ENCODE measurements at regions not wholly inside any gene's neighbourhood (a gene's known extent, or its start where the extent isn't known, plus 50 kb on each side); places are given as distances from the start of the nearest gene placed in this dataset.

DNA sequence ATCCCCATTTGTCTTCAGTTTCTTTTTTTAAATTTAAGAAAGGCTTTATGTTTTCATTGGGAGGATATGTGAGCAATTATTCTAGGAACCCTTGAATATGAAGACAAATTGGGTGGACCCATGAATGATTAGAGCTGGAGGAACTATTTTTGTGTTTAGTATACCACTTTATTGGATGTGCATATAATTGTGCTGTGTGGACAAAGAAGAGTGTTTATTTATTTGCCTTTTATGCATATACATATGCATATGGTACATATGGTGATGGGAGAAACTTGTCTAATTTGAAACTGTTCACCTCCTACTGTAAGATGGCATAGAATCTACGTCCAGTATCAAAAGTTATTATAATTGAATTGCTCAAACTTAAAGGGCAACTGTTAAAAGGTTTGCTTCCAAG lies 94.8 kb upstream of the CENPW start:
- BruUV-seq (replicated peaks) = no TSS peak
- H3K9ac ChIP-seq (ENCODE audit: low read length) = no peak overlapping the region

DNA sequence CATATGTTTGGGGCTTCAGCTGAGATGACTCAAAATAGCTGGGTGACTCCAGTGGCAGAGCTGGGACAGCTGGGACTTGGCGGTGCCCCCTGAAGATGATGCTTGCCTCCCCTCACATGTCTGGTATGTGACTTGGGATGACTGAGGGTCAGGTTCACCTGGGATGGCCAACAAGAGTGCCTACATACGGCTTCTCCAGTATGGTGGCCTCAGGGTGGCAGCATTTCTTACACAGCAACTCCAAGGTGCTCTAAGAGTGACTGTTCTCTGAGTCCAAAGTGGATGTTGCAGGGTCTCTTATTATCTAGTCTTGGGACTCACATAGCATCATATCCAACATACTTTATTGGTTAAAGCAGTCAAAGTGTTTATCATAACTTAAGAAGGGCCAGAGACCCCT lies 87.8 kb upstream of the CENPW start:
- intact Hi-C loops (cut with micrococcal nuclease) = no loop called here
- TF ChIP-seq, protein P1, sequence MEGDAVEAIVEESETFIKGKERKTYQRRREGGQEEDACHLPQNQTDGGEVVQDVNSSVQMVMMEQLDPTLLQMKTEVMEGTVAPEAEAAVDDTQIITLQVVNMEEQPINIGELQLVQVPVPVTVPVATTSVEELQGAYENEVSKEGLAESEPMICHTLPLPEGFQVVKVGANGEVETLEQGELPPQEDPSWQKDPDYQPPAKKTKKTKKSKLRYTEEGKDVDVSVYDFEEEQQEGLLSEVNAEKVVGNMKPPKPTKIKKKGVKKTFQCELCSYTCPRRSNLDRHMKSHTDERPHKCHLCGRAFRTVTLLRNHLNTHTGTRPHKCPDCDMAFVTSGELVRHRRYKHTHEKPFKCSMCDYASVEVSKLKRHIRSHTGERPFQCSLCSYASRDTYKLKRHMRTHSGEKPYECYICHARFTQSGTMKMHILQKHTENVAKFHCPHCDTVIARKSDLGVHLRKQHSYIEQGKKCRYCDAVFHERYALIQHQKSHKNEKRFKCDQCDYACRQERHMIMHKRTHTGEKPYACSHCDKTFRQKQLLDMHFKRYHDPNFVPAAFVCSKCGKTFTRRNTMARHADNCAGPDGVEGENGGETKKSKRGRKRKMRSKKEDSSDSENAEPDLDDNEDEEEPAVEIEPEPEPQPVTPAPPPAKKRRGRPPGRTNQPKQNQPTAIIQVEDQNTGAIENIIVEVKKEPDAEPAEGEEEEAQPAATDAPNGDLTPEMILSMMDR (conservative IDR thresholded peaks at IDR 0.05; ENCODE audit: low read depth, low read length) = no peak
- TF ChIP-seq EZH2 (IDR thresholded peaks at IDR 0.05; ENCODE audit: low read length, unreplicated experiment) (no peak), EZH2phosphoT487 (IDR thresholded peaks at IDR 0.05; ENCODE audit: borderline replicate concordance, low read length) (no peak)
- H3K4me1 ChIP-seq (ENCODE audit: insufficient read depth, low read length) = no peaks in the 10 kb centered on the region
- ChIA-PET CTCF (no interaction called here), POLR2A (ENCODE audit: unreplicated experiment) (no interaction called here)
- no peak overlapping the region for H3K27ac ChIP-seq (ENCODE audit: low read length)
- ATAC-seq (no peak), DNase-seq (no peak)
- no peaks in the 10 kb centered on the region for H4K20me1 ChIP-seq (ENCODE audit: low read length)
- no peaks in the 10 kb centered on the region for H3K9me2 ChIP-seq (replicated peaks; ENCODE audit: low read length)
- H3K36me3 ChIP-seq (ENCODE audit: low read depth, low read length) = no peaks in the 10 kb centered on the region
- H2AFZ ChIP-seq (ENCODE audit: low read length) = no peak overlapping the region
- H3F3A ChIP-seq (ENCODE audit: low read length, unreplicated experiment) = no peaks in the 10 kb centered on the region
- H3K27me3 ChIP-seq (ENCODE audit: low read length) = no peaks in the 10 kb centered on the region
- no peak overlapping the region for H3K4me2 ChIP-seq (ENCODE audit: low read length)
- no peaks in the 10 kb centered on the region for H3K9me3 ChIP-seq (ENCODE audit: low read length)
- H3K4me3 ChIP-seq (ENCODE audit: low read length) = no peak overlapping the region
- no peak overlapping the region for H3K9ac ChIP-seq (ENCODE audit: low read length)
- BruUV-seq (replicated peaks) = no TSS peak
- no peaks in the 10 kb centered on the region for H3K79me2 ChIP-seq (ENCODE audit: low read length)

More for the DNA sequence above, 94.8 kb upstream of the CENPW start:
- ChIA-PET POLR2A (ENCODE audit: unreplicated experiment) (no interaction called here), CTCF (no interaction called here)
- DNase-seq (no peak), ATAC-seq (no peak)
- Histone ChIP-seq H3K79me2 (ENCODE audit: low read length) (no peaks in the 10 kb centered on the region), H3K4me3 (ENCODE audit: low read length) (no peak overlapping the region), H3K9me3 (ENCODE audit: low read length) (no peaks in the 10 kb centered on the region), H4K20me1 (ENCODE audit: low read length) (no peaks in the 10 kb centered on the region), H3K9me2 (replicated peaks; ENCODE audit: low read length) (no peaks in the 10 kb centered on the region), H3K4me1 (ENCODE audit: insufficient read depth, low read length) (no peaks in the 10 kb centered on the region), H2AFZ (ENCODE audit: low read length) (no peak overlapping the region), H3K4me2 (ENCODE audit: low read length) (no peak overlapping the region), H3F3A (ENCODE audit: low read length, unreplicated experiment) (no peaks in the 10 kb centered on the region), H3K27me3 (ENCODE audit: low read length) (no peaks in the 10 kb centered on the region), H3K27ac (ENCODE audit: low read length) (no peak overlapping the region), H3K36me3 (ENCODE audit: low read depth, low read length) (no peaks in the 10 kb centered on the region)
- TF ChIP-seq EZH2 (IDR thresholded peaks at IDR 0.05; ENCODE audit: low read length, unreplicated experiment) (no peak), EZH2phosphoT487 (IDR thresholded peaks at IDR 0.05; ENCODE audit: borderline replicate concordance, low read length) (no peak)
- TF ChIP-seq, protein P1 (conservative IDR thresholded peaks at IDR 0.05; ENCODE audit: low read depth, low read length) = no peak
- intact Hi-C loops (cut with micrococcal nuclease) = no loop called here

DNA sequence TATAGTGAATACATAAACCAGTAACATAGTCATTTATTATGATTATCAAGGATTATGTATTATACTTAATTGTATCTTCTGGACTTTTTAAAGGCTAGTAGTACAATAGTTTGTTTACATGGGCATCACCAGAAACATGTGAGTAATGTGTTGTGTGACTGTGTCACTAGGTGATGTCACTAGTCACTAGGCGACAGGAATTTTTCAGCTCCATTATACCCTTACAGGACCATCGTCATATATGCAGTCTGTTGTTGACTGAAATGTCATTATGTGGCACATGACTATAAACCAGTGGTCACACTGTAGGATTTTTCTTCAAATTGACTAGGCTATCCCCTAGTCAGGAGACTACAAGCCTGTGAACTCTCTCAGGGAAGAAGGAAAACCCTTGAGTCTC lies 86.5 kb upstream of the CENPW start:
- H3K27ac ChIP-seq (ENCODE audit: low read length) = no peak overlapping the region
- ATAC-seq (no peak), DNase-seq (no peak)
- no peak overlapping the region for H3K4me2 ChIP-seq (ENCODE audit: low read length)
- no peaks in the 10 kb centered on the region for H3K9me3 ChIP-seq (ENCODE audit: low read length)
- no peaks in the 10 kb centered on the region for H3K9me2 ChIP-seq (replicated peaks; ENCODE audit: low read length)
- BruUV-seq (replicated peaks) = no TSS peak
- H3K4me1 ChIP-seq (ENCODE audit: insufficient read depth, low read length) = no peaks in the 10 kb centered on the region
- POLR2A ChIA-PET (ENCODE audit: unreplicated experiment) = no interaction called here
- H3K36me3 ChIP-seq (ENCODE audit: low read depth, low read length) = no peaks in the 10 kb centered on the region
- H3K27me3 ChIP-seq (ENCODE audit: low read length) = no peaks in the 10 kb centered on the region
- H3K4me3 ChIP-seq (ENCODE audit: low read length) = no peak overlapping the region
- H3F3A ChIP-seq (ENCODE audit: low read length, unreplicated experiment) = no peaks in the 10 kb centered on the region
- H4K20me1 ChIP-seq (ENCODE audit: low read length) = no peaks in the 10 kb centered on the region
- H3K9ac ChIP-seq (ENCODE audit: low read length) = no peak overlapping the region
- TF ChIP-seq EZH2phosphoT487 (IDR thresholded peaks at IDR 0.05; ENCODE audit: borderline replicate concordance, low read length) (no peak), EZH2 (IDR thresholded peaks at IDR 0.05; ENCODE audit: low read length, unreplicated experiment) (no peak)
- TF ChIP-seq, protein P1 (conservative IDR thresholded peaks at IDR 0.05; ENCODE audit: low read depth, low read length) = no peak
- H2AFZ ChIP-seq (ENCODE audit: low read length) = no peak overlapping the region
- intact Hi-C loops (cut with micrococcal nuclease) = no loop called here
- no peaks in the 10 kb centered on the region for H3K79me2 ChIP-seq (ENCODE audit: low read length)
- CTCF ChIA-PET = no interaction called here
